Neuron (in vitro differentiated cells): ENCODE measurements at regions not wholly inside any gene's neighbourhood (a gene's known extent, or its start where the extent isn't known, plus 50 kb on each side); places are given as distances from the start of the nearest gene placed in this dataset.

Experiments used
- H2AFZ ChIP-seq: one replicate; pipeline ENCODE4 v1.6.1; 2013; ENCODE audit warnings: low read depth, mild to moderate bottlenecking, inconsistent platforms, low read length, moderate library complexity
- H3K27me3 ChIP-seq: one replicate; pipeline ENCODE4 v1.6.1; 2013; ENCODE audit warnings: low read length; ENCODE audit not compliant: insufficient read depth
- H3K36me3 ChIP-seq: one replicate; pipeline ENCODE4 v1.6.1; 2013; ENCODE audit warnings: low read length; ENCODE audit not compliant: insufficient read depth
- H3K4me1 ChIP-seq: one replicate; pipeline ENCODE4 v1.6.1; 2013; ENCODE audit warnings: low read length; ENCODE audit not compliant: insufficient read depth
- H3K4me3 ChIP-seq: 2 replicates; pipeline ENCODE4 v1.5.1; 2013; ENCODE audit warnings: mild to moderate bottlenecking, low read length, moderate library complexity
- H3K9me3 ChIP-seq: one replicate; pipeline ENCODE4 v1.6.1; 2013; ENCODE audit warnings: low read length

GRCh38 chr12:132399092-132400010 is 70.0 kb upstream of the GALNT9 start:
- H3K36me3 ChIP-seq = no peaks in the 10 kb centered on the region
- H2AFZ ChIP-seq = no peak overlapping the region
- no peaks in the 10 kb centered on the region for H3K4me1 ChIP-seq
- no peak overlapping the region for H3K4me3 ChIP-seq
- no peaks in the 10 kb centered on the region for H3K9me3 ChIP-seq
- H3K27me3 ChIP-seq = peaks cover 18% of the 10 kb centered on the region

GRCh38 chr12:132398386-132398991 is 69.1 kb upstream of the GALNT9 start:
- H3K4me3 ChIP-seq = no peak overlapping the region
- H3K36me3 ChIP-seq = no peaks in the 10 kb centered on the region
- no peaks in the 10 kb centered on the region for H3K4me1 ChIP-seq
- H2AFZ ChIP-seq = no peak overlapping the region
- H3K9me3 ChIP-seq = no peaks in the 10 kb centered on the region
- H3K27me3 ChIP-seq = peaks cover 12% of the 10 kb centered on the region

GRCh38 chr12:132397934-132398385 is 68.6 kb upstream of the GALNT9 start:
- Histone ChIP-seq H3K27me3 (peaks cover 12% of the 10 kb centered on the region), H3K9me3 (no peaks in the 10 kb centered on the region), H3K4me3 (no peak overlapping the region), H2AFZ (no peak overlapping the region), H3K36me3 (no peaks in the 10 kb centered on the region), H3K4me1 (no peaks in the 10 kb centered on the region)

DNA sequence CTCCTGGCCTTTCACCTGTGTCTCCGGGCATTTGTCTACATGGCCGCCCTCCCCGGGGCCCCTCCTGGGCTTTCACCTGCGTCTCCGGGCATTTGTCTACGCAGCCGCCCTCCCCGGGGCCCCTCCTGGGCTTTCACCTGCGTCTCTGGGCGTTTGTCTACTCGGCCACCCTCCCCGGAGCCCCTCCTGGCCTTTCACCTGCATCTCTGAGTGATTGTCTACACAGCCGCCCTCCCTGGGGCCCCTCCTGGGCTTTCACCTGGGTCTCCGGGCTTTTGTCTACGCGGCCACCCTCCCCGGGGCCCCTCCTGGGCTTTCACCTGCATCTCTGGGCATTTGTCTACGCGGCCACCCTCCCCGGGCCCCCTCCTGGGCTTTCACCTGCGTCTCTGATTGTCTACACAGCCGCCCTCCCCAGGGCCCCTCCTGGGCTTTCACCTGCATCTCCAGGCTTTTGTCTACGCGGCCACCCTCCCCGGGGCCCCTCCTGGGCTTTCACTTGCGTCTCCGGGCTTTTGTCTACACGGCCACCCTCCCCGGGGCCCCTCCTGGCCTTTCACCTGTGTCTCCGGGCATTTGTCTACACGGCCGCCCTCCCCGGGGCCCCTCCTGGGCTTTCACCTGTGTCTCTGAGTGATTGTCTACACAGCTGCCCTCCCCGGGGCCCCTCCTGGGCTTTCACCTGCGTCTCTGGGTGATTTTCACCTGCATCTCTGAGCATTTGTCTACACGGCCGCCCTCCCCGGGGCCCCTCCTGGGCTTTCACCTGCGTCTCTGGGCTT is 68.0 kb upstream of the GALNT9 start:
- H3K27me3 ChIP-seq = peaks cover 12% of the 10 kb centered on the region
- no peak overlapping the region for H3K4me3 ChIP-seq
- H2AFZ ChIP-seq = no peak overlapping the region
- H3K9me3 ChIP-seq = no peaks in the 10 kb centered on the region
- no peaks in the 10 kb centered on the region for H3K36me3 ChIP-seq
- H3K4me1 ChIP-seq = no peaks in the 10 kb centered on the region

DNA sequence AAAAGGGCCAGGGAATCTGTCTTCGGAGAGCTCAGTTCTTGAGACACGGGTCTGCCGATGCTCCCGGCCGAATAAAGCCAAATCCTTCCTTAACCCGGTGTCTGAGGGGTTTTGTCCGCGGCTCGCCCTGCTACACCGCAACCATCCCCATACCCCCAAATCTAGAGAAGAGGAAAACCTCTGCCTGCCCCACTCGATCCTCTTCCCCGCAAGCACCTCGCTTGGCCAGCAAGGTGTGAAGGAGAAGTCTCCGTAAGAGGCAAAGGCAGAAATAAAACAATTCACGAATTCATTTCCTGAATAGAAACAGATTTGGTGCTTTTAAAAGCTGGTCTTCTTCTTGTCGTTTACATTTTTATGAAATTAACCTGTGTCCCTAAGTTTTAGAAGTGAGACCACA is 67.3 kb upstream of the GALNT9 start:
- H3K4me3 ChIP-seq = no peak overlapping the region
- no peak overlapping the region for H2AFZ ChIP-seq
- no peaks in the 10 kb centered on the region for H3K36me3 ChIP-seq
- H3K9me3 ChIP-seq = no peaks in the 10 kb centered on the region
- H3K27me3 ChIP-seq = peaks cover 12% of the 10 kb centered on the region
- H3K4me1 ChIP-seq = no peaks in the 10 kb centered on the region

- Histone ChIP-seq H3K36me3 (no peaks in the 10 kb centered on the region), H2AFZ (no peak overlapping the region), H3K4me1 (no peaks in the 10 kb centered on the region), H3K9me3 (no peaks in the 10 kb centered on the region), H3K27me3 (peaks cover 12% of the 10 kb centered on the region), H3K4me3 (no peak overlapping the region)
Observed at GRCh38 chr12:132395908-132396305, 66.5 kb upstream of the GALNT9 start.

- Histone ChIP-seq H3K27me3 (peaks cover 12% of the 10 kb centered on the region), H3K36me3 (no peaks in the 10 kb centered on the region), H3K4me1 (no peaks in the 10 kb centered on the region), H3K9me3 (no peaks in the 10 kb centered on the region), H2AFZ (no peak overlapping the region), H3K4me3 (no peak overlapping the region)
Observed at GRCh38 chr12:132395192-132395907, 66.0 kb upstream of the GALNT9 start.

DNA sequence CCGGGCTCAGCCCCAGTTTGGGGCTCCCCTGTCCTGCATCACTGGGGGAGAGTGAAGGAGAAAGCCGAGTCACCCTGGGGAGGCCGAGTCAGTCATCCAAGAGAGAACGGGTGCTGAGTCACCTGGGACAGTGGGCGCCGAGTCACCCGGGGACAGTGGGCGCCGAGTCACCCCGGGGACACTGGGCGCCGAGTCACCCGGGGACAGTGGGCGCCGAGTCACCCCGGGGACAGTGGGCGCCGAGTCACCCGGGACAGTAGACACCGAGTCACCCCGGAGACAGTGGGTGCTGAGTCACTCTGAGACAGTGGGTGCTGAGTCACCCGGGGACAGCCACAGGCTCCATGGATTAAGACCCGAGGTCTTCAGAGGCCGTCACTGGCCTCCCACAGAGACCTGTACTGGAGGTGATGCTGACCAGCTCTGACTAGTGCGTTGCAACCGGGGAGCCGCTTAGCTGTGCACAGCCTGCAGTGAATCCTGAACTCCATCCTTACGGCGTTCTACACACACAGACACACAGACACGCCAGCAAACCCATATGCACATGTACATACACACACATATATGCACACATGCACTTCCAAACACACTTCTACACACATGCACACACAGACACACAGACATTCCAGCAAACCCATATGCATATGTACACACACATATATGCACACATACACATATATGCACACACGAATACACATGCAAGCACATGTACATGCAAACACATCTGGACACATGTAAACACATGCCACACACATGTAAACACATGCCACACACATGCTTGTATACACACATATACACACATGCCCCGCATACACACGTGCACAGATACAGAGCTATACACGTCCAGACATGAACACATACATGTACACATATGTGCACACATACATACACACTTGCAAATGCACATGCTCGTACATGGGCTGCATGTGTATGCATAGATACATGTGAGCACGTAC is 64.9 kb upstream of the GALNT9 start:
- peaks cover 16% of the 10 kb centered on the region for H3K27me3 ChIP-seq

GRCh38 chr12:132393245-132393795 is 63.9 kb upstream of the GALNT9 start:
- Histone ChIP-seq H2AFZ (no peak overlapping the region), H3K4me1 (no peaks in the 10 kb centered on the region), H3K36me3 (no peaks in the 10 kb centered on the region), H3K4me3 (no peak overlapping the region), H3K9me3 (no peaks in the 10 kb centered on the region), H3K27me3 (peaks cover 25% of the 10 kb centered on the region)

More for the DNA sequence above, 64.9 kb upstream of the GALNT9 start:
- no peaks in the 10 kb centered on the region for H3K9me3 ChIP-seq
- H3K4me1 ChIP-seq = no peaks in the 10 kb centered on the region
- H3K4me3 ChIP-seq = no peak overlapping the region
- no peaks in the 10 kb centered on the region for H3K36me3 ChIP-seq
- H2AFZ ChIP-seq = no peak overlapping the region

- H3K9me3 ChIP-seq = no peaks in the 10 kb centered on the region
- no peak overlapping the region for H2AFZ ChIP-seq
- H3K4me1 ChIP-seq = no peaks in the 10 kb centered on the region
- peaks cover 29% of the 10 kb centered on the region for H3K27me3 ChIP-seq
- H3K36me3 ChIP-seq = no peaks in the 10 kb centered on the region
- H3K4me3 ChIP-seq = no peak overlapping the region
Observed at GRCh38 chr12:132392389-132393244, 63.2 kb upstream of the GALNT9 start.
